ENCODE measurements at regions not wholly inside any gene's neighbourhood (a gene's known extent, or its start where the extent isn't known, plus 50 kb on each side); places are given as distances from the start of the nearest gene placed in this dataset.

DNA sequence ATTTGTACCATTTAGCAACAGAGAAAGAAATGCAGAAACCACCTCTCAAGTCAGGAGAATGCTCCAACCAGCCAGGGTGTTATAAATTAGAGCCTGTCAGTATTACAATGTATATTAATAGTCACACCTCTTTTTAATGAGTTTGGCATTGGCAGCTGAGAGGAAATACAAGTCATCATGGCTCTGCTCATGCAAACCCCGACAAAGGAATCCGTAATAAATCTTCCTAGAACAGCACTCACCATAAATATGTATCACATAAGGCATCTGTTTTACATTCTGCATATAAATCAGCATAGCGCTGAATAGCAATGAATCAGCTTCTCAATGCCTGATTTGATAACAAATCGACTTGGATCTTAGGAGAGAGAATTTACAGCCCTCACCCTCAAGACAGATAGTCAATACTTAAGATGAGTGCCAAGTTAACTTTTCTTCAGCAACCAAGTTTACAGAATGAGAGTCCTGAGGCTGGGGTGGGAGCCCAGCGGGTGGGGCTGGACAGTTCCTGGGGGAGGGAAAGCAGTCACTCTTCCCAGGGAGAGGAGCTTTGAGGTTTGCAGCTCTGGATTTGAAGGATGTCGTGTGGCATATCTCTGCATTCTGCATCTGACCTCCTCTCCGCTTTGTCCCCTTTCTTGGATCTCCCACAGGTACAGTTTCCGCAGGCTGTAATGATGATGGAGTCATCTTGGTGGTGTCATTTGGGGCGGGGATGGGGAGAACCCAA, 1034.4 kb upstream of the NR2F2 start:
- Histone ChIP-seq H3K27ac (ENCODE audit: low read length) (no peak overlapping the region), H3K9me3 (ENCODE audit: control insufficient read depth in 1 of 2, low read length in 2 of 2) (no peaks in the 10 kb centered on the region), H3K27me3 (ENCODE audit: low read depth, low read length) (no peaks in the 10 kb centered on the region), H3K4me1 (ENCODE audit: control insufficient read depth in 1 of 2, insufficient read depth in 2 of 2, low read length in 2 of 2) (peaks cover 0 to 7% of the 10 kb centered on the region in 2 donors), H3K36me3 (ENCODE audit: control insufficient read depth in 1 of 2, insufficient read depth in 2 of 2, low read length in 2 of 2) (no peaks in the 10 kb centered on the region), H3K4me3 (ENCODE audit: low read depth in 1 of 2, low read length in 2 of 2) (no peak overlapping the region)

DNA sequence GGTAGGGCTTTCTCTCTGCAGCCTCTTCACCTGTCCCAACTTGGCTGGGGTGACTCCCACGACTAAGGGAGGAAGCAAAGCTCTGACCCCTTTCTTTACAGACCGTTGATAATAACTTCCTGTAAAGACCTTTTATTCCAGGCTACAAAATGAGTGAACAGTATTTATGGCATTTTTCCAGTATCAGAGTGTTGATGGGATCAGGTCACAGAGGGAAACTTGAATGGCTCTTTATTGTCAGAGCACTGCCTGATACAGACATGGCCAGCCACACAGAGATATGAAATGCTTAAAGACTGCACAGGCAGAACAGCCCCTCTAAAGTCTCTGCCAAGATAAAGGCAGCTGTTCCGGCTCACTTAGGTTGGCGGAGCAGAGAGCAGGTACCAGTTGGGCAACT, 1033.9 kb upstream of the NR2F2 start:
- Histone ChIP-seq H3K4me1 (ENCODE audit: control insufficient read depth in 1 of 2, insufficient read depth in 2 of 2, low read length in 2 of 2) (peaks cover 0 to 7% of the 10 kb centered on the region in 2 donors), H3K4me3 (ENCODE audit: low read depth in 1 of 2, low read length in 2 of 2) (no peak overlapping the region), H3K27ac (ENCODE audit: low read length) (no peak overlapping the region), H3K9me3 (ENCODE audit: control insufficient read depth in 1 of 2, low read length in 2 of 2) (no peaks in the 10 kb centered on the region), H3K36me3 (ENCODE audit: control insufficient read depth in 1 of 2, insufficient read depth in 2 of 2, low read length in 2 of 2) (no peaks in the 10 kb centered on the region), H3K27me3 (ENCODE audit: low read depth, low read length) (no peaks in the 10 kb centered on the region)

DNA sequence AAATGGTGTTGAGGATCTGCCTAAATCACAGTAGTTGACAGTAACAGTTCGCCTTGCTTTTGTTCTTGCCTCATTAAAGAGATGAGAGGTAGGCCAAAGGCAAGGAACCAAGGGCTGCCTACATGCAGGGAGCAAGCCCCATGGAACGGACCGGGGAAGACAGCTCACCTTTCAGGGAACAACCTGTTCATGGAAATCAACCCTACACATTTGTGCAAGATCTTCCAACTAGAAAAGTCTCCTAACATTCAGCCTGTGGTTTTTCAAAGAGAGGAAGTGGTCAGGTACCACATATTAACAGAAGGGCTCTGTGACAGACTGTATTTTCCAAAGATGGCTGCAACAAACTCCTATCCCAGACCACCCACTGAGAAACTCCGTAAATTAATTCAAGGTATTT, 1031.8 kb upstream of the NR2F2 start:
- H3K4me1 ChIP-seq (ENCODE audit: control insufficient read depth in 1 of 2, insufficient read depth in 2 of 2, low read length in 2 of 2): peaks cover 0 to 7% of the 10 kb centered on the region in 2 donors
- H3K4me3 ChIP-seq (ENCODE audit: low read depth in 1 of 2, low read length in 2 of 2): no peak overlapping the region
- no peaks in the 10 kb centered on the region for H3K36me3 ChIP-seq (ENCODE audit: control insufficient read depth in 1 of 2, insufficient read depth in 2 of 2, low read length in 2 of 2)
- H3K27me3 ChIP-seq (ENCODE audit: low read depth, low read length): no peaks in the 10 kb centered on the region
- H3K27ac ChIP-seq (ENCODE audit: low read length): no peak overlapping the region
- no peaks in the 10 kb centered on the region for H3K9me3 ChIP-seq (ENCODE audit: control insufficient read depth in 1 of 2, low read length in 2 of 2)

DNA sequence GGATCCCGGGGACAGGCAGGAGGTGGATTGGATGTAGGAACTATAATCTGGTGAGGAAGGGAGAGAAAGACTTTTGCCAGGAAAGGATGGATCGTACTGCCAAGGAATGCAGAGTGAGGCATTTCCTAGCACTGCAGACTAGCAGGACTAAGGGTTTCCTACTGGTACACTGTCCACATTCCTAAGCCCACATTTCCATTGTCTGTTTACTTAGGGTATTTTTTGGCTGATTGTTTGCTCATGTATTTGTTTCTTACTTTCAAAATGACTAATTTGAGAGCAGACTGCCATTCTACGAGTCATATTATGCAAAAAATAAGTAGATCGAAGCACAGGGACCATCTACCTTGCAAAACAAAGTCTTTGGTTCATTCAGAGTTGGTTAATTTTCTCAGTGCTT, 1029.5 kb upstream of the NR2F2 start:
- H3K36me3 ChIP-seq (ENCODE audit: control insufficient read depth in 1 of 2, insufficient read depth in 2 of 2, low read length in 2 of 2): no peaks in the 10 kb centered on the region
- H3K27me3 ChIP-seq (ENCODE audit: low read depth, low read length): no peaks in the 10 kb centered on the region
- H3K4me1 ChIP-seq (ENCODE audit: control insufficient read depth in 1 of 2, insufficient read depth in 2 of 2, low read length in 2 of 2): peaks cover 0 to 7% of the 10 kb centered on the region in 2 donors
- no peak overlapping the region for H3K27ac ChIP-seq (ENCODE audit: low read length)
- no peak overlapping the region for H3K4me3 ChIP-seq (ENCODE audit: low read depth in 1 of 2, low read length in 2 of 2)
- no peaks in the 10 kb centered on the region for H3K9me3 ChIP-seq (ENCODE audit: control insufficient read depth in 1 of 2, low read length in 2 of 2)

DNA sequence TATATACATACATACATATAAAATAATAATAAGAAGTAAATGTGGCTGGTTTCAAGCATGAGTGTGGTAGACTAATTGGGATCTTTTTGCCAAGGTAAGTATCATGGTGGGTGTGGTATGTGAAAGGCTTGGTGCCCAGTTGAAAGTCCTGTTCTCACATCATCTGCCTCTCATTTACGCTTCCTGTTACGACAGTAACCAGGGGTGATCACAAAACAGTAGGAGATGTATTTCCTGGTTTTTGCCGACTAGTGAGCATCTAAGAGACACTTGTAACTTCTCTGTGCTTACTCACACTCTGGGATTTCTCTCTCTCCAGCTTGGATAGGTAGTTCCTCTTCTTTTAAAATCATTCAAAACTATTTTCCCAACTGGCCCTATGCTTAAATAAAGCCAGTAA, 1028.3 kb upstream of the NR2F2 start:
- Histone ChIP-seq H3K4me1 (ENCODE audit: control insufficient read depth in 1 of 2, insufficient read depth in 2 of 2, low read length in 2 of 2) (no peaks in the 10 kb centered on the region), H3K27me3 (ENCODE audit: low read depth, low read length) (no peaks in the 10 kb centered on the region), H3K36me3 (ENCODE audit: control insufficient read depth in 1 of 2, insufficient read depth in 2 of 2, low read length in 2 of 2) (no peaks in the 10 kb centered on the region), H3K9me3 (ENCODE audit: control insufficient read depth in 1 of 2, low read length in 2 of 2) (no peaks in the 10 kb centered on the region), H3K27ac (ENCODE audit: low read length) (no peak overlapping the region), H3K4me3 (ENCODE audit: low read depth in 1 of 2, low read length in 2 of 2) (no peak overlapping the region)

DNA sequence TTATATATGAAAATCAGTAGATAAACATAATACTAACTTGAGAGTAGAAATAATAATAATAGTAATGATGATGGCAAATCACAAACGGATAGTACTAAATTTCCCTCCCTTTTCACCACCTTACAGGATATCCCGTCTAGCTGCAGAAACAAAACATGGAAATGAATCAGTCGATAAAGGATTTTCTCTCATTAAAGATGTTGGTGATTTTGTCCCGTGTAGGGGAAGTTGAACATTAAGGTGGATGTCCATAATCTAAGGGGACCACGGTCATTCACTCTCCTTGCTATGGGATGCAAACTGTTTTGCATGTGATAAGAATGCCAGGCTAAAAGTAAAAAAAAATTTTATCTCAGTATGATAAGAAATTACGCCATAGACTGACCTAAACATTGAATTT, 1027.7 kb upstream of the NR2F2 start:
- H3K36me3 ChIP-seq (ENCODE audit: control insufficient read depth in 1 of 2, insufficient read depth in 2 of 2, low read length in 2 of 2): no peaks in the 10 kb centered on the region
- no peaks in the 10 kb centered on the region for H3K4me1 ChIP-seq (ENCODE audit: control insufficient read depth in 1 of 2, insufficient read depth in 2 of 2, low read length in 2 of 2)
- no peak overlapping the region for H3K27ac ChIP-seq (ENCODE audit: low read length)
- H3K9me3 ChIP-seq (ENCODE audit: control insufficient read depth in 1 of 2, low read length in 2 of 2): no peaks in the 10 kb centered on the region
- H3K4me3 ChIP-seq (ENCODE audit: low read depth in 1 of 2, low read length in 2 of 2): no peak overlapping the region
- no peaks in the 10 kb centered on the region for H3K27me3 ChIP-seq (ENCODE audit: low read depth, low read length)

DNA sequence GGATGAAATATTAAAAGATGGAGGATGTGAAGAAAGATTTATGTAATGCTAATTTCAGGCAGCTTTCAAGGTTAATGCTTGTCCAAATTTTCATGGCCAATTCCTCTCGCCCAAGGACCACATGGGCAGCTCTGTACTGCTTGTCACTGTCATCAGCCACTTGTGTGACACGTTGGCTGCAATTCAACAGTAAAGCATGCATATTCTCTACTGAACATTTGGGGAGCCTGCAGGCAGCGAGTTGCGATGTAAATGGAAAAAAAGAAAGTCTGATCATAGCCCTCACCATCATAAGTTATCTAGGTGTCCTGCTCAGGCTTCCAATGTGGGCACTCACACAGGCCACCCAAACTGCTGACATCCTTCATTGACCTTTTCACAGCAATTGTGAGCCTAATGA, 1026.8 kb upstream of the NR2F2 start:
- no peak overlapping the region for H3K4me3 ChIP-seq (ENCODE audit: low read depth in 1 of 2, low read length in 2 of 2)
- no peaks in the 10 kb centered on the region for H3K27me3 ChIP-seq (ENCODE audit: low read depth, low read length)
- H3K4me1 ChIP-seq (ENCODE audit: control insufficient read depth in 1 of 2, insufficient read depth in 2 of 2, low read length in 2 of 2): no peaks in the 10 kb centered on the region
- peak overlapping the region; percentile 12 for H3K27ac ChIP-seq (ENCODE audit: low read length)
- H3K9me3 ChIP-seq (ENCODE audit: control insufficient read depth in 1 of 2, low read length in 2 of 2): no peaks in the 10 kb centered on the region
- H3K36me3 ChIP-seq (ENCODE audit: control insufficient read depth in 1 of 2, insufficient read depth in 2 of 2, low read length in 2 of 2): no peaks in the 10 kb centered on the region

DNA sequence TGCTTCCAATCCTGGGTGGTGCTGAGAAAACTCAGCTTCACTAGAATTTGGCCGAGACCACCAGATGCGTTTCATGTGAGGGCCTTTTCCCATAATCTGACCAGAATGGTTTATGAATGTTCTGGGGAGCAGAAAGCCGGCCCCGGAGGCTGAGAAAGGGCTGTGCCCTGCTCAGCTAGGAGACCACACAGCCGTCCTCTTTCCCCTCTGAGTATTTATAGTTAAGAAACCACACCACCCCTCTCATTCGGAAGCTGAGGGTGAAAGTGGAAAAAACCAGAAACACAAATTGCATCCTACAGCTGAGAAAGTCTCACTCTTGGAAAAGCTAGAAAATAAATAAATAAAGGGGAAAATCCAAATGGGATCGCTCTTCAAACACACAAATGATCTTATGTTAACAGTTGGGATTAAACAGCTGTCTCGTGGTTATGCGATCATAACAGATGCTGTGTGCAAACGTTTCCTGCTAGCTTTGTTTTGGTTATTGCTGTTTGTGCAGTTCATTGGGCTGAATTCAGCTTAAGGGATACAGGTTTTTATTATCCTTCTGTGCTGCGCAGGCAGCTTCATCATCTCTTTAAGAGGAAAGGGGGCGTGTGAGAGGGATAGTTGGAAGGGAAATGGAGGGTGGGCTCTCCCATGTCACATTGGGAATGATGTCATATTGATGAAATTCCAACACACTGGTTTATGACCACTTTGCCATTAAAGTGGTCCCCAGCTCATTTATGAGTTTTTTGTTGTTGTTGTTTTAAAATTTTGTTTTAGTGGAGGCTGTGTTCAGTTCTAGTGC, 1026.2 kb upstream of the NR2F2 start:
- no peak overlapping the region for H3K4me3 ChIP-seq (ENCODE audit: low read depth in 1 of 2, low read length in 2 of 2)
- no peaks in the 10 kb centered on the region for H3K4me1 ChIP-seq (ENCODE audit: control insufficient read depth in 1 of 2, insufficient read depth in 2 of 2, low read length in 2 of 2)
- H3K27ac ChIP-seq (ENCODE audit: low read length): peak overlapping the region; percentile 12
- H3K9me3 ChIP-seq (ENCODE audit: control insufficient read depth in 1 of 2, low read length in 2 of 2): no peaks in the 10 kb centered on the region
- H3K36me3 ChIP-seq (ENCODE audit: control insufficient read depth in 1 of 2, insufficient read depth in 2 of 2, low read length in 2 of 2): no peaks in the 10 kb centered on the region
- H3K27me3 ChIP-seq (ENCODE audit: low read depth, low read length): no peaks in the 10 kb centered on the region

DNA sequence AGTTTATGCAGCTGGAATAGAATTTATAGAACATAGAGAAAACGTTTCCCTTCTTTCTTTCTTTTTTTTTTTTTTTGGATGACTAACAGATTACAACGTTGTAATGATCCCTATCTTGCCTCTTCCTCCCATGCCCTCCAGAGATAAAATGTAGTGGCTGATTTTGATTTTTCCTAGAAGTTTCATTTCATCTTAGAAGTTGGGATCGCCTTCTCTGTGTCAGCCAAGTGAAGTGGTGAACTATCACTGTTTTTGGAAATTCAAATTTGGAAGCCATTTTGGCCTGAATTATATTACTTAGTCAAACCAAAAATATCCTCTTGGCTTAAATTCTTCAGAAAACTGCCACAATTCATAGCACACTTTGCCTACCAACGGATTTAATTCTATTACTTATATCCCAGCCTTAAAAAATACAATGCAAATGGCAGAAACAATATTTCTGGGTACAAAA, 1025.5 kb upstream of the NR2F2 start:
- Histone ChIP-seq H3K4me1 (ENCODE audit: control insufficient read depth in 1 of 2, insufficient read depth in 2 of 2, low read length in 2 of 2) (no peaks in the 10 kb centered on the region), H3K4me3 (ENCODE audit: low read depth in 1 of 2, low read length in 2 of 2) (no peak overlapping the region), H3K36me3 (ENCODE audit: control insufficient read depth in 1 of 2, insufficient read depth in 2 of 2, low read length in 2 of 2) (no peaks in the 10 kb centered on the region), H3K9me3 (ENCODE audit: control insufficient read depth in 1 of 2, low read length in 2 of 2) (no peaks in the 10 kb centered on the region), H3K27me3 (ENCODE audit: low read depth, low read length) (no peaks in the 10 kb centered on the region), H3K27ac (ENCODE audit: low read length) (peak overlapping the region; percentile 12)

DNA sequence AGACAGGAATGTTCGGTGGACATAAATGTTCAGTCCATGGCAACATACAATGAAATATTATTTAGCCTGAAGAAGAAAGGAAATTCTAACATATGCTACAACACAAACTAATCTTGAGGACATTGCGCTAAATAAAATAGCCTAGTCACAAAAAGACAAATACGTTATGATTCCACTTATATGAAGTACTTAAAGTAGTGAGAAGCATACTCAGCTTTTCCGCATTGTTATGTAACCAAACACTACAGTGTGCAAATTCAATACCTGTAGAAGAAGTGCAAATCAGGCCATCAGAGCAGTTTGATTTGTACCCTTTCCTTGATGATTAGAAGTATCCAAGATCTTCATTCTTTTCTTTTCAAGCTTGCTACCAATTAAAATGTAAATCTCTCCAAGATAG, 1023.4 kb upstream of the NR2F2 start:
- Histone ChIP-seq H3K36me3 (ENCODE audit: control insufficient read depth in 1 of 2, insufficient read depth in 2 of 2, low read length in 2 of 2) (no peaks in the 10 kb centered on the region), H3K9me3 (ENCODE audit: control insufficient read depth in 1 of 2, low read length in 2 of 2) (no peaks in the 10 kb centered on the region), H3K4me1 (ENCODE audit: control insufficient read depth in 1 of 2, insufficient read depth in 2 of 2, low read length in 2 of 2) (no peaks in the 10 kb centered on the region), H3K27me3 (ENCODE audit: low read depth, low read length) (no peaks in the 10 kb centered on the region), H3K27ac (ENCODE audit: low read length) (no peak overlapping the region), H3K4me3 (ENCODE audit: low read depth in 1 of 2, low read length in 2 of 2) (no peak overlapping the region)

DNA sequence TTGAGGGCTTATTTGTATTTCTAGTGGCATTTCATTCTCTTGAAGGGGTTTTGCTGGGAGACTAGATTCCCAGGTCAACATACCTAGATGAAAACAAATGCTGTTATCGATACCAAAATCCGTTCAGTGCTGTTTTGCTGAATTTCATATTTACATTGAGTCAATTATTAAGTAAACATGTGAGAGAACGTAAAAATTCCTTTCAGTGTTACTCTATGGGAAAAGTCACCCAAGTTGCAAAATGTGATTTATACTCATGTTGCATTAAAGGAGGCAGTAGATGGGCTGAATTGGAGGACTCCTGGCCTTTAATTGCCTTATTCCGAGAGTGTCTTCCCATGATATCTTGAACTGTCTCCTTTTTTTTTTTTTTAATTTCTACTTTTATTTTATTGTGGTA, 1011.3 kb upstream of the NR2F2 start:
- no peaks in the 10 kb centered on the region for H3K36me3 ChIP-seq (ENCODE audit: control insufficient read depth in 1 of 2, insufficient read depth in 2 of 2, low read length in 2 of 2)
- H3K9me3 ChIP-seq (ENCODE audit: control insufficient read depth in 1 of 2, low read length in 2 of 2): no peaks in the 10 kb centered on the region
- H3K27ac ChIP-seq (ENCODE audit: low read length): no peak overlapping the region
- no peaks in the 10 kb centered on the region for H3K4me1 ChIP-seq (ENCODE audit: control insufficient read depth in 1 of 2, insufficient read depth in 2 of 2, low read length in 2 of 2)
- no peaks in the 10 kb centered on the region for H3K27me3 ChIP-seq (ENCODE audit: low read depth, low read length)
- H3K4me3 ChIP-seq (ENCODE audit: low read depth in 1 of 2, low read length in 2 of 2): no peak overlapping the region
